ENCODE measurements at regions not wholly inside any gene's neighbourhood (a gene's known extent, or its start where the extent isn't known, plus 50 kb on each side); places are given as distances from the start of the nearest gene placed in this dataset.
"Not testable (repeated sequence)": the region's sequence is repeated elsewhere in the genome, so short reads cannot be mapped to it uniquely, and the experiment has no call there.

GRCh38 chr12:59431266-59431665 lies 164.6 kb upstream of the SLC16A7 start:
- H3K18ac ChIP-seq (ENCODE audit: low read length): no peak overlapping the region
- no peak overlapping the region for H3K4me2 ChIP-seq (ENCODE audit: low read length)
- no peaks in the 10 kb centered on the region for H3K79me1 ChIP-seq (ENCODE audit: low read length)
- no peak overlapping the region for H2BK120ac ChIP-seq (ENCODE audit: insufficient read depth, low read length, poor library complexity)
- H2AK5ac ChIP-seq (ENCODE audit: low read length): no peak overlapping the region
- no peak overlapping the region for H4K8ac ChIP-seq (ENCODE audit: low read depth, low read length)
- no peaks in the 10 kb centered on the region for H3K27me3 ChIP-seq (ENCODE audit: insufficient read depth, low read length)
- no CpG with 5 or more reads among the region's 4 CpGs for WGBS (ENCODE audit: extremely low coverage, insufficient coverage, insufficient read length)
- H3K27ac ChIP-seq (ENCODE audit: low read depth, low read length): no peak overlapping the region
- no peaks in the 10 kb centered on the region for H3K36me3 ChIP-seq (ENCODE audit: control insufficient read depth in 1 of 2, insufficient read depth in 2 of 2, low read length in 2 of 2)
- no peak overlapping the region for H3K23ac ChIP-seq (ENCODE audit: low read length)
- no peak overlapping the region for H3K14ac ChIP-seq (ENCODE audit: low read length)
- no peak overlapping the region for H4K91ac ChIP-seq (ENCODE audit: low read depth, low read length)
- no peaks in the 10 kb centered on the region for H3K4me1 ChIP-seq (ENCODE audit: control insufficient read depth in 1 of 2, insufficient read depth in 2 of 2, low read length in 2 of 2)
- H3K9me3 ChIP-seq (ENCODE audit: insufficient read depth, low read depth, low read length): no peaks in the 10 kb centered on the region
- no peak overlapping the region for H2AFZ ChIP-seq (ENCODE audit: insufficient read depth, low read length, poor library complexity)
- no peak overlapping the region for H3K9ac ChIP-seq (ENCODE audit: low read length)
- no peak overlapping the region for H2BK5ac ChIP-seq (ENCODE audit: low read depth, low read length, poor library complexity)
- H3K4me3 ChIP-seq (ENCODE audit: low read depth, low read length): no peak overlapping the region
- no peaks in the 10 kb centered on the region for H3K79me2 ChIP-seq (ENCODE audit: control insufficient read depth, insufficient read depth, low read length, poor library complexity)
- H2BK12ac ChIP-seq (ENCODE audit: low read length): no peak overlapping the region
- no peak for DNase-seq
- H4K12ac ChIP-seq (ENCODE audit: low read depth, low read length): no peak overlapping the region
- H3K4ac ChIP-seq (ENCODE audit: low read depth, low read length): no peak overlapping the region

GRCh38 chr12:59429766-59430165 lies 166.1 kb upstream of the SLC16A7 start:
- Histone ChIP-seq H3K4me1 (ENCODE audit: control insufficient read depth in 1 of 2, insufficient read depth in 2 of 2, low read length in 2 of 2) (no peaks in the 10 kb centered on the region), H2AK5ac (ENCODE audit: low read length) (no peak overlapping the region), H3K14ac (ENCODE audit: low read length) (no peak overlapping the region), H4K12ac (ENCODE audit: low read depth, low read length) (no peak overlapping the region), H3K79me2 (ENCODE audit: control insufficient read depth, insufficient read depth, low read length, poor library complexity) (no peaks in the 10 kb centered on the region), H2BK12ac (ENCODE audit: low read length) (no peak overlapping the region), H3K4me2 (ENCODE audit: low read length) (no peak overlapping the region), H4K91ac (ENCODE audit: low read depth, low read length) (no peak overlapping the region), H2BK5ac (ENCODE audit: low read depth, low read length, poor library complexity) (no peak overlapping the region), H3K27me3 (ENCODE audit: insufficient read depth, low read length) (no peaks in the 10 kb centered on the region), H2AFZ (ENCODE audit: insufficient read depth, low read length, poor library complexity) (no peak overlapping the region), H3K79me1 (ENCODE audit: low read length) (no peaks in the 10 kb centered on the region), H2BK120ac (ENCODE audit: insufficient read depth, low read length, poor library complexity) (no peak overlapping the region), H3K23ac (ENCODE audit: low read length) (no peak overlapping the region), H3K4me3 (ENCODE audit: low read depth, low read length) (no peak overlapping the region), H3K9me3 (ENCODE audit: insufficient read depth, low read depth, low read length) (no peaks in the 10 kb centered on the region), H3K36me3 (ENCODE audit: control insufficient read depth in 1 of 2, insufficient read depth in 2 of 2, low read length in 2 of 2) (no peaks in the 10 kb centered on the region), H3K27ac (ENCODE audit: low read depth, low read length) (no peak overlapping the region), H3K9ac (ENCODE audit: low read length) (no peak overlapping the region), H3K18ac (ENCODE audit: low read length) (no peak overlapping the region), H3K4ac (ENCODE audit: low read depth, low read length) (no peak overlapping the region), H4K8ac (ENCODE audit: low read depth, low read length) (no peak overlapping the region)
- DNase-seq: no peak
- WGBS (ENCODE audit: extremely low coverage, insufficient coverage, insufficient read length): no CpG with 5 or more reads among the region's 1 CpG

- Histone ChIP-seq H2AK5ac (ENCODE audit: low read length) (no peak overlapping the region), H3K27ac (ENCODE audit: low read depth, low read length) (no peak overlapping the region), H3K4ac (ENCODE audit: low read depth, low read length) (no peak overlapping the region), H4K8ac (ENCODE audit: low read depth, low read length) (no peak overlapping the region), H3K14ac (ENCODE audit: low read length) (no peak overlapping the region), H3K27me3 (ENCODE audit: insufficient read depth, low read length) (no peaks in the 10 kb centered on the region), H2BK5ac (ENCODE audit: low read depth, low read length, poor library complexity) (no peak overlapping the region), H3K23ac (ENCODE audit: low read length) (no peak overlapping the region), H4K12ac (ENCODE audit: low read depth, low read length) (no peak overlapping the region), H3K79me2 (ENCODE audit: control insufficient read depth, insufficient read depth, low read length, poor library complexity) (no peaks in the 10 kb centered on the region), H3K9ac (ENCODE audit: low read length) (no peak overlapping the region), H3K9me3 (ENCODE audit: insufficient read depth, low read depth, low read length) (no peaks in the 10 kb centered on the region), H2BK12ac (ENCODE audit: low read length) (no peak overlapping the region), H3K18ac (ENCODE audit: low read length) (no peak overlapping the region), H4K91ac (ENCODE audit: low read depth, low read length) (no peak overlapping the region), H3K4me1 (ENCODE audit: control insufficient read depth in 1 of 2, insufficient read depth in 2 of 2, low read length in 2 of 2) (no peaks in the 10 kb centered on the region), H3K36me3 (ENCODE audit: control insufficient read depth in 1 of 2, insufficient read depth in 2 of 2, low read length in 2 of 2) (no peaks in the 10 kb centered on the region), H2BK120ac (ENCODE audit: insufficient read depth, low read length, poor library complexity) (no peak overlapping the region), H2AFZ (ENCODE audit: insufficient read depth, low read length, poor library complexity) (no peak overlapping the region), H3K79me1 (ENCODE audit: low read length) (no peaks in the 10 kb centered on the region), H3K4me2 (ENCODE audit: low read length) (no peak overlapping the region), H3K4me3 (ENCODE audit: low read depth, low read length) (no peak overlapping the region)
- no peak for DNase-seq
- no CpG with 5 or more reads among the region's 3 CpGs for WGBS (ENCODE audit: extremely low coverage, insufficient coverage, insufficient read length)
Measured at GRCh38 chr12:59425798-59426197, 170.0 kb upstream of the SLC16A7 start.

- not testable (repeated sequence) for H3K14ac ChIP-seq (ENCODE audit: low read length); H3K4me1 ChIP-seq (ENCODE audit: control insufficient read depth in 1 of 2, insufficient read depth in 2 of 2, low read length in 2 of 2); H4K8ac ChIP-seq (ENCODE audit: low read depth, low read length); H3K79me2 ChIP-seq (ENCODE audit: control insufficient read depth, insufficient read depth, low read length, poor library complexity); H4K91ac ChIP-seq (ENCODE audit: low read depth, low read length); H3K4ac ChIP-seq (ENCODE audit: low read depth, low read length); H3K23ac ChIP-seq (ENCODE audit: low read length); H2AFZ ChIP-seq (ENCODE audit: insufficient read depth, low read length, poor library complexity); H3K4me3 ChIP-seq (ENCODE audit: low read depth, low read length); H3K18ac ChIP-seq (ENCODE audit: low read length); H2BK5ac ChIP-seq (ENCODE audit: low read depth, low read length, poor library complexity); H2BK12ac ChIP-seq (ENCODE audit: low read length); H4K12ac ChIP-seq (ENCODE audit: low read depth, low read length); H3K9ac ChIP-seq (ENCODE audit: low read length); H2AK5ac ChIP-seq (ENCODE audit: low read length); H3K36me3 ChIP-seq (ENCODE audit: control insufficient read depth in 1 of 2, insufficient read depth in 2 of 2, low read length in 2 of 2); H3K27me3 ChIP-seq (ENCODE audit: insufficient read depth, low read length); DNase-seq; H3K79me1 ChIP-seq (ENCODE audit: low read length); H3K27ac ChIP-seq (ENCODE audit: low read depth, low read length); H3K9me3 ChIP-seq (ENCODE audit: insufficient read depth, low read depth, low read length); H2BK120ac ChIP-seq (ENCODE audit: insufficient read depth, low read length, poor library complexity); H3K4me2 ChIP-seq (ENCODE audit: low read length)
- no CpG with 5 or more reads among the region's 3 CpGs for WGBS (ENCODE audit: extremely low coverage, insufficient coverage, insufficient read length)
Measured at GRCh38 chr12:59424666-59425065, 171.2 kb upstream of the SLC16A7 start.

Data from trophoblast cell (in vitro differentiated cells and primary cell).